AG09319 (cell line): ENCODE measurements at regions not wholly inside any gene's neighbourhood (a gene's known extent, or its start where the extent isn't known, plus 50 kb on each side); places are given as distances from the start of the nearest gene placed in this dataset.

ENCODE experiments used
- DNase-seq: peaks from one replicate; pipeline ENCODE4 v3.0.0-alpha.2; 2010; ENCODE audit warnings: low read depth; ENCODE audit errors: extremely low read depth
- CTCF ChIP-seq: IDR thresholded peaks from 2 replicates; pipeline ENCODE4 v1.5.1; 2011; ENCODE audit warnings: low read depth, mild to moderate bottlenecking, inconsistent platforms, low read length, moderate library complexity

GRCh38 chr2:146939991-146940685 lies 904.7 kb upstream of the ACVR2A start:
- peak; percentile 50 for DNase-seq
- no peak for TF ChIP-seq CTCF

DNA sequence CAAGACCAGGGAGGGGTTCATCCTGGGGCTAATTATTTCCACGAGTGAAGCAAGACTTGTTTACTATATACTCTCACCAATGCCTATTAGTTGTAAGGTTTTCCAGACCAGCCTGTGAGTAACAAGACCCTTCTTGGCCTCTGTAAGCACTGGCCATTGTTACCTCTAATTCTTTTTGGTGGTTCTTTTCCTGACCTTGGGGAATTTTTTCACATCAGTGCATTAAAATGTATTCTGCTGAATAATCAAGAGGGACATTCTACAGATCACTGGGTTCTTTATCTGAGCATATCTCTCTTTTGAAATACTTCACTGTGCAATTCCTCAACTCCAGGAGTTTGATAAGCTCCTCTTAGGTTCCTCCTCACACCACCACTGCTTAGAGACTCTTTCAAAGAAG lies 909.9 kb upstream of the ACVR2A start:
- no peak for TF ChIP-seq CTCF
- DNase-seq = no peak

DNA sequence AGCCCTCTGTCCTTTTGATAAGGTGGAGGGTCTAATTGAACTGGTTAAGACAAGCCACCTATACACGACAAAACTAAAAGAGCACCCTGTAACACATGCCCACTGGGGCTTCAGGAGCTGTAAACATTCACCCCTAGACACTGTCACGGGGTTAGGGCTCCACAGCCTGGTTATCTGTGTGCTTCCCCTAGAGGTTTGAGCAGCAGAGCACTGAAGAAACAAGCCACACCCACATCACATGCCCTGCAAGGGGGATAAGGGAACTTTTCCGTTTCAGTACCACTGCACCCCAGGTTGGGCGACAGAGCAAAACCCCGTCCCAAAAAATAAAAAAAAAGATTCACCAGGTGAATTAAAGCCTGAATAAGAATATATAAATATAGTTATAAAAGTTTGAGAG lies 913.7 kb upstream of the ACVR2A start:
- no peak for DNase-seq
- no peak for TF ChIP-seq CTCF

- peak; percentile 95 for TF ChIP-seq CTCF
- DNase-seq = peak; percentile 74
Observed at GRCh38 chr2:146927080-146927711, 917.6 kb upstream of the ACVR2A start.

GRCh38 chr2:146918280-146918679 lies 926.5 kb upstream of the ACVR2A start:
- DNase-seq = no peak
- no peak for TF ChIP-seq CTCF

GRCh38 chr2:146917431-146918042 lies 927.3 kb upstream of the ACVR2A start:
- TF ChIP-seq CTCF = no peak
- DNase-seq = no peak

- no peak for TF ChIP-seq CTCF
- DNase-seq = no peak
Observed at GRCh38 chr2:146916914-146917313, 927.9 kb upstream of the ACVR2A start.
